ENCODE measurements at regions not wholly inside any gene's neighbourhood (a gene's known extent, or its start where the extent isn't known, plus 50 kb on each side); places are given as distances from the start of the nearest gene placed in this dataset.

GRCh38 chr2:128399690-128400291, 81.1 kb upstream of the HS6ST1 start:
- no peak for DNase-seq (ENCODE audit: low read depth in 2 of 2, low spot score in 1 of 2)

- no peak for DNase-seq (ENCODE audit: low read depth in 2 of 2, low spot score in 1 of 2)
Observed at GRCh38 chr2:128401680-128402079, 83.0 kb upstream of the HS6ST1 start.

GRCh38 chr2:128402911-128403670, 84.4 kb upstream of the HS6ST1 start:
- no peak for DNase-seq (ENCODE audit: low read depth in 2 of 2, low spot score in 1 of 2)

- no peak for DNase-seq (ENCODE audit: low read depth in 2 of 2, low spot score in 1 of 2)
Observed at GRCh38 chr2:128403814-128404708, 85.4 kb upstream of the HS6ST1 start.

DNA sequence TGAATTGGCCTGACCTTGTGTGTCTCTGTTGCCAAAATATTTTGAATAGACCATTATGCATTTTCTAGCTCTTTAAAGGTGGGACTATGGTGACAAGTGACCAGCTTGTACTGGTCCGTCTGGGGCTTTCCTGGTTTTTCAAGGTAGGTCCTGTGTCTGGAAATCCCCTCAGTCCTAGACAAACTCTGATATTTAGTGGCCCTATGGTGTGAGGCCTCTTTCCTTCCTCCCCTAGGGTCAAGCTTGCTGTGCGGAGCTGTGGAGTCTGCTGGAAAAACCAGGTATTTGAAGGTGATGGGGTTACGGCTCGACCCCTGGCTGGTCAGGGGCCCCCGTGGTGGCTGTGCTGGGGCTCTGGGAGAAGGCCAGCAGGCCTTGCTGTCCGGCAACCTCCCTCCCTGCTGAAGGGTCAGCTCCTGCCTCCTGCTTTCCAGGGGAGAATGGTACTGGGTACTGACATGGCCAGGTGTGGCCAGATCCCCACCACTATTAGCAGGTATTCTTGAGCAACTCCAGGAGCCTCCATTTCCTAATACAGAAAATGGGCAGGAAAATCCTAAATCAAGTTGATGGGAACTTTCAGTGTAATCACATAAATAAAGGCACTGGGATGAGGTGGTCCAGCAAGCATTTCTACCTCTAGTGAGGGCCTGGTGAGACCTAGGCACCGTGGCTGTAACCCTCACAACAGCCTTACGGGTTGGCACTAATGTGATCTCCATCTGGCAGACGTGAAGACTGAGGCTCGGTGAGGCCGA, 86.2 kb upstream of the HS6ST1 start:
- no peak for DNase-seq (ENCODE audit: low read depth in 2 of 2, low spot score in 1 of 2)

- DNase-seq (ENCODE audit: low read depth in 2 of 2, low spot score in 1 of 2), result no peak
Observed at GRCh38 chr2:128405467-128405900, 86.8 kb upstream of the HS6ST1 start.

DNA sequence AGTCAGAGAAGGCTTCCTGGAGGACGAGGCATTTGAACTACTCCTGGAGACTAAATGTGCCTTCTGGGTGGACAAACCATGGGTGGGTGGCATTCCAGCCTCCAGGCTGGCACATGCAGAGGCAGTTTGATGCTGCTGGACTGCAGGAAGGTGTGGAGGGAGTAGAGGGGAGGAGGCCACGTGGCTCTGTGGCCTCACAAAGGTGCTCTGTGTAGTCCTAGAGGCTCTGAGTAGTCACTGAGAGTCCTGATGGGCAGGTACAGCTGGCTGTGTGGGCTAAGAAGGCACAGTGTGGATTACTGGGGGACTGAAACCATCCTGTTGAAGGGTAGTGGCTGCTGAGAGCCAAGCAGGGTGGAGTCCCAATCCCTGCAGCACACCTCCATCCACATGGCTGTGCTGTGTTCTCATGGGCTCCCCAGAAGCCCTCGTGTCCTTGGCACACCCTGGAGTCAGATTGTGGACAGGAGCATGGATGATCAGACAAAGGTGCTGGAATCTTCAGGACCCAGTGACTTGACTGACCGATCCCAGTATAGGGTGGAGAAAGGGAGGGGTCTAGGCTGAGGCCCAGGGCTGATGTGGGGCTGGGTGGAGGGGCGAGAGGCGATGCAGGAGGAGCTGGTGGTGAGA, 87.4 kb upstream of the HS6ST1 start:
- DNase-seq (ENCODE audit: low read depth in 2 of 2, low spot score in 1 of 2), result no peak

DNA sequence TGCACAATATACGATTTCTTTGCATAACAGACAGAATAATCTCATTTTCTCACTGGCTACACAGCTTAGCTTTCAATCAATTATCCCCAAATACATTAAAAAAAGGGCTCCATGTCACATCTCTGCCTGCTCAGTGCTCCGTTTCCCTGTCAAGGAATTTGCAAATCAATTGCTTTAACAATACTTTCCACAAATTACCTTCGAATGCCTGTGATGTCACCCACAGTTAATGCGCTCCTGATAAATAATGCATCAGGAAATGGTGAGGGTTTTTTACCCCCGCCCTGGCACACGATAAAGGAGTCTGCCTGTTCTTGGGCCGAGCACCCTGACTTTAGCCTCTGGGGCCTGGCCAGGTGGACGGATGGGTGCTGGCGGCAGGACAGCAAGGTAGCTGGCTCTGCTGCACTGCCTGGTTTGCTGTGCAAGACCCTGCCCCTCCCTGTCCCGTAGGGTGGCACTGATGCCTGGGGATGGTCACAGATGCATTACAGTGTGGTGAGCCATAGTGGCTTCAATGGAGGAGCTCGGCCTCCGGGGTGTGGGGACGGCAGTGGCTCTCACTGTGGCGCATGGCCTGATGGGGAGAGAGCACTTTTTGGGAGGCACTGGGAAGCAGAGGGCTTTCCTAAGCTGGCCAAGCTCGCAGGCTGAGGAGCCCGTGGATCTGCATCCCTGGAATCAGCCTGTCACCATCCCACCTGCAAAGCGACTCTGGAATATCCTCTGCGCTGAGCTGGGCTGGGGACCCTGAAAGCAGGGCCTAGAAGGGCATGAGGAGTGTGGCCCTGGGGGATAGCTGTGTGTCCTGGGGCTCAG, 88.3 kb upstream of the HS6ST1 start:
- DNase-seq (ENCODE audit: low read depth in 2 of 2, low spot score in 1 of 2), result no peak

GRCh38 chr2:128408349-128409305, 90.0 kb upstream of the HS6ST1 start:
- no peak for DNase-seq (ENCODE audit: low read depth in 2 of 2, low spot score in 1 of 2)

- no peak for DNase-seq (ENCODE audit: low read depth in 2 of 2, low spot score in 1 of 2)
Observed at GRCh38 chr2:128409326-128410034, 90.8 kb upstream of the HS6ST1 start.

DNA sequence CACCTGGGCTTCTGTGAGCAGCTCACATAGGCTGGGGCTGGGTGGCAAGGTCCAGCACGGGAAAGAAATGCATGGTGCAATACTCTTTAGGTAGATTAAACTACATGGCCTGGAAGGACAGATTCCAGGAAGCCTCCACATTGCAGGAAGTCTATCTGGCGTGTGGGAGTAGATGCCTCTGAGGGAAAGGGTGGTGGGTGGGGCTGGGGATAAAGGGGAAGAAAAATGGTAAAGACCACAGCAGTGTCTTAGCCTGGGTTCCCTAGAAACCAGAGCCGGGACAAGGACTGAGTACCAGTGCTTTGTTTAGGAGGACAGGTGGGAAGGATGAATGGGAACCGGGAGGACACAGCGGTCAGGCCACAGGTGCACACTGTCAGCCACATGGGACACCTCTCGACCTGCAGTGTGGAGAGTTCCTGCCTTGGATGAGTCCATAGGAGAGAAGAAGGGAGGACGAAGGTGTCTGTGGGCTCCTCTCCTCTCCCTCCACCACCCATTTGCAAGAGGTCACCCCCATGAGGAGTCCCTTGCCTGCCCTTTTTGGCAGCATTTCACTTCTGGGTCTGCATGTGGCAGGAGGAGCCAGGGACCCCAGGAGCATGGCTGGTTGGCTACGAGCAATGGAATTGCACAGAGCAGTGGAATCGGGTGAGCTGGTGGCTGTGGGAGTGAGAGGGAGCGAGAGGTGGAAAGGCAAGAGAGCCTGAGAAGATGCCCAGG, 91.5 kb upstream of the HS6ST1 start:
- DNase-seq (ENCODE audit: low read depth in 2 of 2, low spot score in 1 of 2), result no peak

GRCh38 chr2:128410758-128411215, 92.1 kb upstream of the HS6ST1 start:
- no peak for DNase-seq (ENCODE audit: low read depth in 2 of 2, low spot score in 1 of 2)

DNA sequence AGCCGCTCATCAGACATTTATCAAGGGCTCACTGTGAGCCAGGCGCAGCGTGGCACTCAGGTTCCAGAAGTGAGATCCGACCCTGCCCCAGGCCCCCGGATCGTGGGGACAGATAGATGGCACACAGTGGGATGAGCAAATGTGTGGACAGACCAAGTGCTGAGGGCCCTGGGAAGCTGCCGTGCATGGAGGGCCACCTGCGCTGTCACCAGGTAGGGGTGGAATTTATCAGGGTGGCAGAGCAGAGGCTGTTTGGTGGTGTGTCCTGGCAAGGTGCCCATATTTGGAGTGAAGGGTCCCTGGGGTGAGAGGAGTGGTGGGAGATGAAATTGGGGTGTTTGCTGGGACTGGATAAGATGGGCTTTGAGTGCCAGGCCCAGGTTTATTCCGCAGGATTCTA, 92.8 kb upstream of the HS6ST1 start:
- no peak for DNase-seq (ENCODE audit: low read depth in 2 of 2, low spot score in 1 of 2)

- no peak for DNase-seq (ENCODE audit: low read depth in 2 of 2, low spot score in 1 of 2)
Observed at GRCh38 chr2:128412181-128412871, 93.7 kb upstream of the HS6ST1 start.

DNA sequence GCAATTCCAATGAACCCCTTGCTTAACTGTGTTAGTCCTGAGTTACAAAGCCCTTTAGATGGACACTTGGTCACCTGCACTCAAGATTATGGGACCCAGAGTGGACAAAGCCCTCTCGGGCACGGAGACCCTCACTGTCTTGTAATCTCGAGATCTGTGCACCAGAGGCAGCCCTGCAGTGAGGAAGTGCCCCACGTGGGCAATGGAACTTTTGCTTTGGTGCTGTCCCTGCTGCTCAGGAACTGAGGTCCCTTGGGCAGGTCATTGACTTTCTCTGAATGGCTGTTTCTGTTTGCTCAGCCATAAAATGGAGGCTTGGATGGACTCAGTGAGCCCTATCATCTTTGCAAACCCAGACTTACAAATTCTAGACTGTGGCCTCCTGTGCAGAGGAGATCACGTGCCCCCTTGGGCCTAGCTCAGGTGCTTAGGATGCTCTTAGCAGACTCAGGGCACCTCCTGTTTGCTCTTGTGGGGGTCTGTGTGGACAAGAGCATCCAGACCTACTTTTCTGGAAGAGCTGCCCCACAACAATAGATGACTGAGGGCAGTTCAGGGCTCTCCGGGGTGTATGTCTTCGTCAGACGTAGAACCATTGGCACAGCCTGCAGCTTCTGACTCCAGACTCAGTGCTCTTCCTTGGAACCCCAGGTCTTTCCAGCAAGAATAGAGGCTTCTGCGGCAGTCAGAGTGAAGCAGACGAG, 94.5 kb upstream of the HS6ST1 start:
- DNase-seq (ENCODE audit: low read depth in 2 of 2, low spot score in 1 of 2), result no peak

DNA sequence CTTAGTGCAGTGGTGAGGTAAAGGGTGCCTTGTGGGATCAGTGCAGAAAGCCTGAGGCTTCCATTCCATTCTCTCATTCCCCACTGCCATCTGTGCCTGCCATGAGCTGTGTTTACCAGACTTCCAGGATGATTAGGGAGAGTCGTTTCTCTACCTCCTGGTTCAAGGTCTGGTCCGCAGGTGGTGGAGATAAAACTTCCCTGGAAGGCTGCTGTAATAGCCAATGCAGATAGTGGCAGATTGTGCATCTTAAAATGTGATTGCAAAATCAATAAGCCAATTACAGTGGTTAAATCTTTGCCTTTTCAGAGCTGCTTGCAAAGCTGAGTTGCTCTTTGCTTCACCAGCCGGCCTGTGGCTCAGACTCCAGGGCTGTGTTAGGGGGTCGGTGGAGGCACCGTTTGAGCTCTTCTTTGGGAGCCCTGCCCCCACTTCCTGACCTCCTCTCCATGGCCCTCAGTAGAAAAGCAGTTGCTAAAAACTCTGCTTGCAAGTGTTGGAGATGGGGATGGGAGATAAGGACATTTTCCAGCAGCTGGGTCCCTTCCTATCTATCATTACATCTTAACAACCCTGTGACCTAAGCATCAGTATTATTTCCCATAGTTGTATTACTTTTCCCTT, 95.2 kb upstream of the HS6ST1 start:
- no peak for DNase-seq (ENCODE audit: low read depth in 2 of 2, low spot score in 1 of 2)
